ENCODE measurements at regions not wholly inside any gene's neighbourhood (a gene's known extent, or its start where the extent isn't known, plus 50 kb on each side); places are given as distances from the start of the nearest gene placed in this dataset.

DNA sequence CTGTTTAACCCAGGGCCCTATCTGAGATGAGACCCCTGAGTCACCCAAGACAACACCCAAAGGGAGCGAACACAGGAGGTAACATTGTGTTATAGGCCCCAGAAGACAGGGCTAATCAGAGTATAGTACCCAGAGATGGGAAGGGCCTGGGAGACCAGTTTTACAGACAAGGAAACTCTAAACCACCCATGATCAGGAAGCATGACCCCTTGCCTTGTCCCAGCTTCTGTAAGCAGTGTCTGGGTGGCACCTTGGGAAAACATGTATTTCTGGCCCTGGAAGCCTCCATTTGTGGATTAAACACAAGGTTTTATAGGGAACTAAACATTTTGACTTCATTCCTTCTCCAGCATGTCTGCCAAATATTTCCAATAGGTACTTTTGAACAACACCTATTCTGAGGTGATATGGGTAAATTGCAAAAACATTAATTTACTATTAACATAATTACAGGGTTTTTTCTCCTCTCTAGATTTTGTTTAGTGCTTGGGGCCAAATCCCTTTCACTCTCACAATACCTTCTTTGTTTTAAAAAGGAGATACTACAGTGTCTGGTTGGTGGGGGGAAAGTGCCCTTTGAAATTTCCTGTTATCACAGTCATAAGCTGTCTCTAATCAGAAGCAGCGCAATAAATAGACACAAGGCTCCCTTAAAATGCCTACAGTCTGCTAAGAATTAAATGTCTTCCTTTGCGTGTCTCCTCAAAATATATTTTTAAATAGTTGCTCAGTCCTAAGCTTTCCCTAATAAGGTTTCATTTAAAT lies 341.1 kb downstream of the BCL11A start:
- Histone ChIP-seq H2AFZ (ENCODE audit: low read length) (no peak overlapping the region), H4K8ac (ENCODE audit: extremely low read depth, insufficient read depth, low read length) (no peak overlapping the region), H4K5ac (ENCODE audit: insufficient read length, low read depth, low read length) (no peak overlapping the region), H2BK20ac (ENCODE audit: low read length) (no peak overlapping the region), H2BK5ac (ENCODE audit: low read depth, low read length) (no peak overlapping the region), H3K79me2 (ENCODE audit: control insufficient read depth in 1 of 2, insufficient read depth in 2 of 2, low read length in 2 of 2) (no peaks in the 10 kb centered on the region), H3K27me3 (replicated peaks in 1 of 4; ENCODE audit: control insufficient read depth in 3 of 4, extremely low read depth in 1 of 4, insufficient read depth in 3 of 4, low read length in 3 of 4) (no peaks in the 10 kb centered on the region; a peak in 1 of 7 replicates), H2BK120ac (replicated peaks; ENCODE audit: low read depth, low read length) (no peak overlapping the region), H3K18ac (ENCODE audit: extremely low read depth, low read length) (no peak overlapping the region), H3K23me2 (ENCODE audit: low read depth, low read length) (no peaks in the 10 kb centered on the region), H3K4ac (replicated peaks; ENCODE audit: insufficient read length, low read depth, low read length) (no peak overlapping the region), H2BK12ac (ENCODE audit: low read depth, low read length) (no peak overlapping the region), H3K36me3 (ENCODE audit: control insufficient read depth in 2 of 4, insufficient read depth in 4 of 4, low read length in 3 of 4) (no peaks in the 10 kb centered on the region), H3K56ac (replicated peaks; ENCODE audit: insufficient read length, low read depth, low read length) (no peak overlapping the region), H3K4me3 (ENCODE audit: extremely low read depth in 1 of 4, insufficient read depth in 2 of 4, low read depth in 3 of 4, low read length in 4 of 4) (no peak overlapping the region), H3K4me2 (ENCODE audit: insufficient read depth in 1 of 2, low read depth in 2 of 2, low read length in 2 of 2) (no peak overlapping the region), H3K9me3 (ENCODE audit: insufficient read depth in 2 of 2, low read depth in 1 of 2, low read length in 1 of 2) (no peaks in the 10 kb centered on the region), H3K23ac (ENCODE audit: insufficient read length) (no peak overlapping the region), H3K79me1 (ENCODE audit: low read depth, low read length) (no peaks in the 10 kb centered on the region), H3K27ac (ENCODE audit: low read depth, low read length) (no peak overlapping the region), H2BK15ac (ENCODE audit: low read length) (no peak overlapping the region), H3K4me1 (replicated peaks in 1 of 4; ENCODE audit: control insufficient read depth in 3 of 4, insufficient read depth in 4 of 4, low read length in 3 of 4) (peaks cover 0 to 5% (median 2%) of the 10 kb centered on the region in 4 experiments; a peak in 3 of 7 replicates), H4K20me1 (replicated peaks in 1 of 2; ENCODE audit: control insufficient read depth in 1 of 2, insufficient read depth in 2 of 2, low read length in 2 of 2) (no peaks in the 10 kb centered on the region), H3K14ac (ENCODE audit: insufficient read length) (no peak overlapping the region), H3K9ac (replicated peaks in 1 of 4; ENCODE audit: extremely low read depth in 1 of 4, low read depth in 3 of 4, low read length in 3 of 4) (no peak overlapping the region), H2AK5ac (ENCODE audit: low read depth, low read length) (no peak overlapping the region), H4K91ac (replicated peaks; ENCODE audit: insufficient read length, low read length) (no peak overlapping the region)
- DNase-seq (ENCODE audit: low read depth in 1 of 2, low spot score in 2 of 2), result no peak
- ChIA-PET POLR2A (ENCODE audit: partially characterized antibody) (no interaction called here), CTCF (ENCODE audit: partially characterized antibody) (no interaction called here)
- WGBS, 2 experiments (ENCODE audit: extremely low coverage in 1 of 2, insufficient coverage in 1 of 2, insufficient read length in 1 of 2, insufficient replicate concordance in 2 of 2, low coverage in 1 of 2, low lambda C conversion rate in 2 of 2, missing lambda C conversion rate in 1 of 2), result 95% methylated on average over 3 of the region's 3 CpGs; no CpG with 5 or more reads in 1 of the 2 experiments
- FAIRE-seq, result no peak
- TF ChIP-seq CHD2 (IDR thresholded peaks at IDR 0.05; ENCODE audit: low read length) (no peak), CBX5 (IDR thresholded peaks at IDR 0.05; ENCODE audit: low read depth, low read length) (no peak), TAF7 (optimal IDR thresholded peaks at IDR 0.05; ENCODE audit: borderline replicate concordance, low read depth, low read length) (no peak), GTF2F1 (IDR thresholded peaks at IDR 0.05; ENCODE audit: borderline replicate concordance, low read depth, low read length) (no peak), SUZ12 (IDR thresholded peaks at IDR 0.05; ENCODE audit: low read length) (no peak), JUN (IDR thresholded peaks at IDR 0.05; ENCODE audit: low read depth, low read length) (no peak), GABPA (IDR thresholded peaks at IDR 0.05; ENCODE audit: borderline replicate concordance, insufficient read depth, low read length) (no peak), EGR1 (IDR thresholded peaks at IDR 0.05; ENCODE audit: borderline replicate concordance, low read depth, low read length) (no peak), ASH2L (IDR thresholded peaks at IDR 0.05; ENCODE audit: low read length) (no peak), CHD1 (IDR thresholded peaks at IDR 0.05; ENCODE audit: low read depth, low read length) (no peak), SP2 (IDR thresholded peaks at IDR 0.05; ENCODE audit: low read length) (no peak)
- TF ChIP-seq, protein P1, sequence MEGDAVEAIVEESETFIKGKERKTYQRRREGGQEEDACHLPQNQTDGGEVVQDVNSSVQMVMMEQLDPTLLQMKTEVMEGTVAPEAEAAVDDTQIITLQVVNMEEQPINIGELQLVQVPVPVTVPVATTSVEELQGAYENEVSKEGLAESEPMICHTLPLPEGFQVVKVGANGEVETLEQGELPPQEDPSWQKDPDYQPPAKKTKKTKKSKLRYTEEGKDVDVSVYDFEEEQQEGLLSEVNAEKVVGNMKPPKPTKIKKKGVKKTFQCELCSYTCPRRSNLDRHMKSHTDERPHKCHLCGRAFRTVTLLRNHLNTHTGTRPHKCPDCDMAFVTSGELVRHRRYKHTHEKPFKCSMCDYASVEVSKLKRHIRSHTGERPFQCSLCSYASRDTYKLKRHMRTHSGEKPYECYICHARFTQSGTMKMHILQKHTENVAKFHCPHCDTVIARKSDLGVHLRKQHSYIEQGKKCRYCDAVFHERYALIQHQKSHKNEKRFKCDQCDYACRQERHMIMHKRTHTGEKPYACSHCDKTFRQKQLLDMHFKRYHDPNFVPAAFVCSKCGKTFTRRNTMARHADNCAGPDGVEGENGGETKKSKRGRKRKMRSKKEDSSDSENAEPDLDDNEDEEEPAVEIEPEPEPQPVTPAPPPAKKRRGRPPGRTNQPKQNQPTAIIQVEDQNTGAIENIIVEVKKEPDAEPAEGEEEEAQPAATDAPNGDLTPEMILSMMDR (IDR thresholded peaks at IDR 0.05; ENCODE audit: control extremely low read depth in 1 of 3, insufficient read depth in 1 of 3, low read depth in 1 of 3, low read length in 3 of 3), result no peak
